HG03558 (cell line): ENCODE measurements at regions not wholly inside any gene's neighbourhood (a gene's known extent, or its start where the extent isn't known, plus 50 kb on each side); places are given as distances from the start of the nearest gene placed in this dataset.
"Not testable (repeated sequence)": the region's sequence is repeated elsewhere in the genome, so short reads cannot be mapped to it uniquely, and the experiment has no call there.

Experiments
- ATAC-seq: cut with Tn5 transposase; IDR thresholded peaks from one replicate; pipeline ENCODE4 v1.9.1; 2021; ENCODE audit warnings: moderate number of reproducible peaks; ENCODE audit not compliant: unreplicated experiment; ENCODE audit errors: extremely low read depth

GRCh38 chr9:40910995-40911394 lies 217.5 kb downstream of the FOXD4L6 start:
- not testable (repeated sequence) for ATAC-seq

GRCh38 chr9:40909821-40910220 lies 218.7 kb downstream of the FOXD4L6 start:
- no peak for ATAC-seq

- ATAC-seq: not testable (repeated sequence)
These were observed 219.4 kb downstream of the FOXD4L6 start for GRCh38 chr9:40909111-40909510.

GRCh38 chr9:40907657-40908624 lies 220.5 kb downstream of the FOXD4L6 start:
- no peak for ATAC-seq

- not testable (repeated sequence) for ATAC-seq
These were observed 221.6 kb downstream of the FOXD4L6 start for GRCh38 chr9:40906879-40907278.

GRCh38 chr9:40892315-40892714 lies 236.2 kb downstream of the FOXD4L6 start:
- ATAC-seq: not testable (repeated sequence)

GRCh38 chr9:40885858-40886257 lies 242.6 kb downstream of the FOXD4L6 start:
- not testable (repeated sequence) for ATAC-seq

- ATAC-seq: not testable (repeated sequence)
These were observed 243.5 kb downstream of the FOXD4L6 start for GRCh38 chr9:40884902-40885490.

- no peak for ATAC-seq
These were observed 244.2 kb downstream of the FOXD4L6 start for GRCh38 chr9:40884072-40884901.

GRCh38 chr9:40883423-40884071 lies 244.9 kb downstream of the FOXD4L6 start:
- not testable (repeated sequence) for ATAC-seq

GRCh38 chr9:40873753-40874295 lies 254.7 kb downstream of the FOXD4L6 start:
- ATAC-seq: not testable (repeated sequence)

- ATAC-seq: not testable (repeated sequence)
These were observed 260.0 kb downstream of the FOXD4L6 start for GRCh38 chr9:40868437-40868836.
